Activated CD8-positive, alpha-beta T cell treated with anti-CD3 and anti-CD28 coated beads for 36 hours (primary cell): ENCODE measurements at regions not wholly inside any gene's neighbourhood (a gene's known extent, or its start where the extent isn't known, plus 50 kb on each side); places are given as distances from the start of the nearest gene placed in this dataset.
"Not testable (repeated sequence)": the region's sequence is repeated elsewhere in the genome, so short reads cannot be mapped to it uniquely, and the experiment has no call there.

ENCODE experiments used
- ATAC-seq: fragments of 200-7000 bp; cut with Tn5 transposase; one replicate; pipeline ENCODE4 v1.10.0; 2021; ENCODE audit warnings: mild to moderate bottlenecking, moderate library complexity
- CTCF ChIA-PET: fragments of 350-600 bp; sonication (Branson Sonifier 250); formaldehyde crosslinking; loops from one replicate; lab custom pipeline; 2021; ENCODE audit warnings: antibody characterized with exemption; lab: Charles Lee
- POLR2A ChIA-PET: fragments of 350-600 bp; sonication (Branson Sonifier 250); formaldehyde crosslinking; loops from one replicate; lab custom pipeline; 2021; ENCODE audit warnings: antibody characterized with exemption; lab: Charles Lee
- DNase-seq: peaks from one replicate; pipeline ENCODE4 v3.0.0-alpha.2; 2020
- H3K27ac Mint-ChIP-seq: one replicate; pipeline ENCODE4 v1.8.0; 2021; ENCODE audit warnings: mild to moderate bottlenecking, mixed read lengths
- H3K27me3 Mint-ChIP-seq: one replicate; pipeline ENCODE4 v1.8.0; 2021; ENCODE audit warnings: mixed read lengths
- H3K36me3 Mint-ChIP-seq: one replicate; pipeline ENCODE4 v1.8.0; 2021; ENCODE audit warnings: low read depth, mixed read lengths
- H3K4me1 Mint-ChIP-seq: one replicate; pipeline ENCODE4 v1.8.0; 2021; ENCODE audit warnings: low read depth, mixed read lengths
- H3K4me3 Mint-ChIP-seq: one replicate; pipeline ENCODE4 v1.8.0; 2021; ENCODE audit warnings: mild to moderate bottlenecking, moderate library complexity, mixed read lengths
- H3K9me3 Mint-ChIP-seq: one replicate; pipeline ENCODE4 v1.8.0; 2021; ENCODE audit warnings: mixed read lengths
- CTCF ChIP-seq: fragments of 200-600 bp; IDR thresholded peaks from one replicate; pipeline ENCODE4 v1.8.0; 2022; ENCODE audit warnings: antibody characterized with exemption, mild to moderate bottlenecking
- intact Hi-C: fragments of 100-400 bp; cut with micrococcal nuclease; formaldehyde crosslinking; loops from one replicate; pipeline ENCODE4 v1.10.0; 2022

- H3K27ac Mint-ChIP-seq = peak overlapping the region; percentile 100
- H3K9me3 Mint-ChIP-seq = peaks cover 40% of the 10 kb centered on the region
- DNase-seq (peak; percentile 54), ATAC-seq (peak; percentile 63)
- POLR2A ChIA-PET = interaction anchor here (1.6 to 13.9 kb wide), 3 partner anchors 29 to 78 kb away, joined by 6 to 212 read pairs (median 59); partner anchors contain the start of genes FLOT1 and IER3
- peak overlapping the region; percentile 42 for H3K4me3 Mint-ChIP-seq
- peaks cover 83% of the 10 kb centered on the region for H3K4me1 Mint-ChIP-seq
- no peak for TF ChIP-seq CTCF
- no peaks in the 10 kb centered on the region for H3K27me3 Mint-ChIP-seq
- intact Hi-C loops = no loop called here
- H3K36me3 Mint-ChIP-seq = peaks cover 78% of the 10 kb centered on the region
- CTCF ChIA-PET = interaction anchor here (1.1 kb wide), 1 partner anchor 12 kb away, joined by 5 read pairs; no protein-coding TSS in a partner anchor
Observed at GRCh38 chr6:30816791-30817739, 67.3 kb upstream of the DDR1 start.

GRCh38 chr6:30816296-30816695 is 68.0 kb upstream of the DDR1 start:
- intact Hi-C loops, DNase-seq, H3K4me3 Mint-ChIP-seq, H3K27me3 Mint-ChIP-seq, ATAC-seq: not testable (repeated sequence)
- Mint-ChIP-seq H3K27ac (peak overlapping the region; percentile 100), H3K36me3 (peaks cover 74% of the 10 kb centered on the region), H3K4me1 (peaks cover 82% of the 10 kb centered on the region), H3K9me3 (peaks cover 40% of the 10 kb centered on the region)
- ChIA-PET POLR2A (interaction anchor here (0.7 to 13.9 kb wide), 5 partner anchors 25 to 94 kb away, joined by 4 to 212 read pairs (median 9); partner anchors contain the start of genes FLOT1 and IER3), CTCF (interaction anchor here (1.0 kb wide), 1 partner anchor 12 kb away, joined by 3 read pairs; no protein-coding TSS in a partner anchor)

GRCh38 chr6:30815041-30815742 is 69.1 kb upstream of the DDR1 start:
- peak overlapping the region; percentile 23 for H3K4me3 Mint-ChIP-seq
- POLR2A ChIA-PET = interaction anchor here (0.6 to 13.9 kb wide), 12 partner anchors 9 to 133 kb away, joined by 3 to 212 read pairs (median 4); partner anchors contain the start of genes FLOT1 and IER3
- H3K36me3 Mint-ChIP-seq = peaks cover 74% of the 10 kb centered on the region
- peaks cover 43% of the 10 kb centered on the region for H3K9me3 Mint-ChIP-seq
- ATAC-seq, intact Hi-C loops, H3K27me3 Mint-ChIP-seq: not testable (repeated sequence)
- peak; percentile 65 for DNase-seq
- peaks cover 85% of the 10 kb centered on the region for H3K4me1 Mint-ChIP-seq
- CTCF ChIA-PET = interaction anchor here (1.0 to 1.7 kb wide), 4 partner anchors 12 to 273 kb away, joined by 3 to 4 read pairs (median 3); no protein-coding TSS in a partner anchor
- peak overlapping the region; percentile 98 for H3K27ac Mint-ChIP-seq

- TF ChIP-seq CTCF = no peak
- Mint-ChIP-seq H3K36me3 (peaks cover 73% of the 10 kb centered on the region), H3K4me3 (peak overlapping the region; percentile 41), H3K27ac (peak overlapping the region; percentile 98), H3K4me1 (peaks cover 83% of the 10 kb centered on the region), H3K9me3 (peaks cover 38% of the 10 kb centered on the region), H3K27me3 (no peaks in the 10 kb centered on the region)
- ATAC-seq (peak; percentile 29), DNase-seq (peak; percentile 82)
- ChIA-PET POLR2A (interaction anchor here (0.6 to 13.9 kb wide), 15 partner anchors 10 to 132 kb away, joined by 3 to 212 read pairs (median 5); partner anchors contain the start of genes FLOT1 and IER3), CTCF (interaction anchor here (1.1 to 1.7 kb wide), 2 partner anchors 13 to 71 kb away, joined by 3 to 4 read pairs; no protein-coding TSS in a partner anchor)
- intact Hi-C loops = loop anchor here (5.0 kb wide), 2 partner anchors 77 to 132 kb away; no protein-coding TSS in a partner anchor
Observed at GRCh38 chr6:30814146-30815040, 69.9 kb upstream of the DDR1 start.

- DNase-seq = no peak
- peak overlapping the region; percentile 98 for H3K27ac Mint-ChIP-seq
- ATAC-seq = no peak
- H3K4me1 Mint-ChIP-seq = peaks cover 83% of the 10 kb centered on the region
- peak overlapping the region; percentile 41 for H3K4me3 Mint-ChIP-seq
- ChIA-PET CTCF (interaction anchor here (1.2 kb wide), 2 partner anchors 26 to 67 kb away, joined by 3 to 4 read pairs; no protein-coding TSS in a partner anchor), POLR2A (interaction anchor here (0.9 to 13.9 kb wide), 6 partner anchors 20 to 94 kb away, joined by 3 to 212 read pairs (median 30); partner anchors contain the start of genes FLOT1 and IER3)
- intact Hi-C loops = loop anchor here (5.0 kb wide), 2 partner anchors 76 to 131 kb away; no protein-coding TSS in a partner anchor
- TF ChIP-seq CTCF = no peak
- no peaks in the 10 kb centered on the region for H3K27me3 Mint-ChIP-seq
- H3K9me3 Mint-ChIP-seq = peaks cover 38% of the 10 kb centered on the region
- H3K36me3 Mint-ChIP-seq = peaks cover 68% of the 10 kb centered on the region
Observed at GRCh38 chr6:30813631-30814145, 69.3 kb upstream of the IER3 start.
